ENCODE measurements at regions not wholly inside any gene's neighbourhood (a gene's known extent, or its start where the extent isn't known, plus 50 kb on each side); places are given as distances from the start of the nearest gene placed in this dataset.

- no peaks in the 10 kb centered on the region for H3K9me3 ChIP-seq
- WGBS (ENCODE audit: low lambda C conversion rate): 44% methylated on average over 11 of the region's 13 CpGs
- ChIA-PET POLR2A (no interaction called here), CTCF (no interaction called here)
- H3K4me3 ChIP-seq (ENCODE audit: low read depth in 2 of 2, low read length in 1 of 2): no peak overlapping the region
- no peaks in the 10 kb centered on the region for H4K20me1 ChIP-seq (ENCODE audit: insufficient read depth)
- H3K27ac ChIP-seq (ENCODE audit: low read depth in 2 of 2, low read length in 1 of 2): no peak overlapping the region
- no peak for DNase-seq
- H3K9ac ChIP-seq: no peak overlapping the region
- H3K9me2 ChIP-seq: no peaks in the 10 kb centered on the region
- no peaks in the 10 kb centered on the region for H3K27me3 ChIP-seq (ENCODE audit: insufficient read depth)
- no peak overlapping the region for H2AFZ ChIP-seq (ENCODE audit: low read depth)
- TF ChIP-seq POLR2AphosphoS5 (IDR thresholded peaks at IDR 0.05; ENCODE audit: low read depth, low read length) (no peak), RFX5 (IDR thresholded peaks at IDR 0.05; ENCODE audit: low read length) (no peak), GATA2 (CRISPR knock-in tag; IDR thresholded peaks at IDR 0.05) (no peak), IRF3 (IDR thresholded peaks at IDR 0.05; ENCODE audit: low read depth, low read length) (no peak), REST (IDR thresholded peaks at IDR 0.05; ENCODE audit: low read depth, low read length) (no peak), MEF2A (IDR thresholded peaks at IDR 0.05; ENCODE audit: borderline replicate concordance, low read depth) (no peak), SMC3 (IDR thresholded peaks at IDR 0.05; ENCODE audit: low read depth, low read length) (no peak), SIN3A (IDR thresholded peaks at IDR 0.05; ENCODE audit: borderline replicate concordance, low read depth, low read length) (no peak), ZBTB33 (IDR thresholded peaks at IDR 0.05; ENCODE audit: borderline replicate concordance, low read depth) (no peak), TEAD4 (IDR thresholded peaks at IDR 0.05; ENCODE audit: borderline replicate concordance, insufficient read depth) (no peak), FOSL2 (IDR thresholded peaks at IDR 0.05; ENCODE audit: borderline replicate concordance, low read depth) (no peak), JUND (IDR thresholded peaks at IDR 0.05) (no peak), MXI1 (IDR thresholded peaks at IDR 0.05; ENCODE audit: low read depth, low read length) (no peak), USF2 (IDR thresholded peaks at IDR 0.05; ENCODE audit: borderline replicate concordance, low read depth, low read length) (no peak)
- no peaks in the 10 kb centered on the region for H3K36me3 ChIP-seq (replicated peaks in 1 of 2; ENCODE audit: control insufficient read depth in 1 of 2, insufficient read depth in 2 of 2, low read length in 1 of 2)
- H3K79me2 ChIP-seq (ENCODE audit: insufficient read depth): no peaks in the 10 kb centered on the region
- no peak overlapping the region for H3K4me2 ChIP-seq
- H3K4me1 ChIP-seq (ENCODE audit: control insufficient read depth in 1 of 2, insufficient read depth in 2 of 2, low read depth in 1 of 2, low read length in 1 of 2): no peaks in the 10 kb centered on the region
- H3F3A ChIP-seq (replicated peaks; ENCODE audit: insufficient read depth): no peaks in the 10 kb centered on the region
Observed at GRCh38 chr18:76644580-76644979, 149.5 kb upstream of the ZNF516 start.

Measured in SK-N-SH (cell line).